A673 (cell line): ENCODE measurements at regions not wholly inside any gene's neighbourhood (a gene's known extent, or its start where the extent isn't known, plus 50 kb on each side); places are given as distances from the start of the nearest gene placed in this dataset.

ENCODE experiments used
- EZH2 ChIP-seq: fragments of 200-600 bp; sonication (generic); IDR thresholded peaks from 2 replicates; pipeline ENCODE4 v1.6.1; 2017; ENCODE audit warnings: borderline replicate concordance, low read depth, mild to moderate bottlenecking, mixed read lengths, antibody characterized with exemption, low read length; ENCODE audit not compliant: poor library complexity, severe bottlenecking
- TF ChIP-seq, protein P1 (sequence below): fragments of 300-800, 200-600 bp; sonication (generic); conservative IDR thresholded peaks from 2 replicates; pipeline ENCODE4 v1.5.1; 2017; ENCODE audit warnings: low read depth, mild to moderate bottlenecking, antibody characterized with exemption, low read length, moderate library complexity, mixed read lengths

- TF ChIP-seq EZH2 = no peak
- TF ChIP-seq, protein P1, sequence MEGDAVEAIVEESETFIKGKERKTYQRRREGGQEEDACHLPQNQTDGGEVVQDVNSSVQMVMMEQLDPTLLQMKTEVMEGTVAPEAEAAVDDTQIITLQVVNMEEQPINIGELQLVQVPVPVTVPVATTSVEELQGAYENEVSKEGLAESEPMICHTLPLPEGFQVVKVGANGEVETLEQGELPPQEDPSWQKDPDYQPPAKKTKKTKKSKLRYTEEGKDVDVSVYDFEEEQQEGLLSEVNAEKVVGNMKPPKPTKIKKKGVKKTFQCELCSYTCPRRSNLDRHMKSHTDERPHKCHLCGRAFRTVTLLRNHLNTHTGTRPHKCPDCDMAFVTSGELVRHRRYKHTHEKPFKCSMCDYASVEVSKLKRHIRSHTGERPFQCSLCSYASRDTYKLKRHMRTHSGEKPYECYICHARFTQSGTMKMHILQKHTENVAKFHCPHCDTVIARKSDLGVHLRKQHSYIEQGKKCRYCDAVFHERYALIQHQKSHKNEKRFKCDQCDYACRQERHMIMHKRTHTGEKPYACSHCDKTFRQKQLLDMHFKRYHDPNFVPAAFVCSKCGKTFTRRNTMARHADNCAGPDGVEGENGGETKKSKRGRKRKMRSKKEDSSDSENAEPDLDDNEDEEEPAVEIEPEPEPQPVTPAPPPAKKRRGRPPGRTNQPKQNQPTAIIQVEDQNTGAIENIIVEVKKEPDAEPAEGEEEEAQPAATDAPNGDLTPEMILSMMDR = no peak
Measured at GRCh38 chr4:24279911-24280375, 304.4 kb downstream of the DHX15 start.
